22Rv1 (cell line): ENCODE measurements at regions not wholly inside any gene's neighbourhood (a gene's known extent, or its start where the extent isn't known, plus 50 kb on each side); places are given as distances from the start of the nearest gene placed in this dataset.
A peak's percentile ranks its signal among the peaks of the same experiment; 100 is the strongest.

Experiments used
- H3K27ac ChIP-seq: fragments of 450-650 bp; 2 replicates; pipeline ENCODE4 v1.5.1; 2017
- CTCF ChIP-seq: fragments of 450-650 bp; IDR thresholded peaks from 2 replicates; pipeline ENCODE4 v1.5.1; 2017; ENCODE audit warnings: mild to moderate bottlenecking
- ZFX ChIP-seq: fragments of 450-650 bp; IDR thresholded peaks from 2 replicates; pipeline ENCODE4 v1.6.1; 2017; ENCODE audit warnings: antibody characterized with exemption, borderline replicate concordance

DNA sequence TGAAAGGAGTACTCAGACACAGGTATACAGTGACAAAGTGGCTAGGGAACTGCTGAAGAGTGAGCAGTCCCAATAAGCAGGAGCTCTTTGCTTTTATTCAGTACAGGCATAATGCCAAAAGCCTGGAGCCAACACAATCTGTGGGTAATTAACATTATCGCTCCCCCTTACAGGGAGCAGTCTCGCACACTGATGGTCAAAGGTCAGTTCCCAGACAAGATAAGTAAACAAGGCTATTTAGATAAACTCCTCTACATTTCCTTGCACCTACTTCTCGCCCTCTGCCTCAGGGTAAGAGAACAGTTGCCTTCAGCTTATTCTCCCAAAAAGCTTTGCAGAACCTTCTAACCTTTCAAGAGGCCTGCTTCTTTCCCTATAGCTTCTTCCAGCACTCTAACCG, 73.9 kb upstream of the TAF9B start:
- H3K27ac ChIP-seq = no peak overlapping the region
- TF ChIP-seq CTCF (no peak), ZFX (no peak)

DNA sequence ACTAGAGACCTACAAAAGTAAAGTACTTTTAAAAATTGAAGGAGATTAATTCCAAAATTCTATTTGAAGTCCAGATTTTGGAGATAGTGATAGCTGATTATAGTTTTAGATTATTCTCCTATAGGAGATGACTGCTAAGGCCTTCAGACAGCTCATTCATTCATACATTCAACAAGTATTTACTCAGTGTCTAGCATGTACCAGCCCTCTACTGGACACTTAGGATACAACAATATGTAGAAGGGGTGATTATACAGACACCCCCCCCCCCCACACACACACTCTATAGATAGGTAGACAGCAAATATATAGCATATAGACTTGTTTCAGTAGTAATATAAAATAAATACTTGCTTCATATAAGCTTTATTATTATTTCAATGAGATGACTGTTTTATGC, 60.4 kb upstream of the TAF9B start:
- TF ChIP-seq CTCF (peak; percentile 36; the same call in 1 of the 2 replicates), ZFX (no peak)
- H3K27ac ChIP-seq = no peak overlapping the region
